ENCODE measurements at regions not wholly inside any gene's neighbourhood (a gene's known extent, or its start where the extent isn't known, plus 50 kb on each side); places are given as distances from the start of the nearest gene placed in this dataset.

DNA sequence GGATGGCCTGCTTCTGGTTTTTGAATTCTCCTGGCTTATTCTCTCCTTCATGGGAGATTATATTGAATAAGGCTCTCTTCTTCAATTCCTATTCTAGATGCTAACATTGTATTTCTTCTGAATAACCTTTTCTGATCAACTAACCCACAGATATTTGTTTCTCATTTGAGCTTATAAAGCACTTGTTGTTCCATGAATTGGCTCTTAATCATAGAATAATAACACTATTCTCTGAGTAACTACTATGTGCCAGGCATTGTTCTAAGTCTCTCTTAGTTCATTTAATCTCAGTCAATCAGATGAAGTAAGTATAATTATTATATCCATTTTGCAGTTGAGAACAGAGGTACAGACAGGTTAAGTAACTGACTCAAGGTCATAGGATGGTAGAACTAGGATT lies 136.3 kb upstream of the MLIP start:
- DNase-seq (ENCODE audit: low spot score), result no peak

DNA sequence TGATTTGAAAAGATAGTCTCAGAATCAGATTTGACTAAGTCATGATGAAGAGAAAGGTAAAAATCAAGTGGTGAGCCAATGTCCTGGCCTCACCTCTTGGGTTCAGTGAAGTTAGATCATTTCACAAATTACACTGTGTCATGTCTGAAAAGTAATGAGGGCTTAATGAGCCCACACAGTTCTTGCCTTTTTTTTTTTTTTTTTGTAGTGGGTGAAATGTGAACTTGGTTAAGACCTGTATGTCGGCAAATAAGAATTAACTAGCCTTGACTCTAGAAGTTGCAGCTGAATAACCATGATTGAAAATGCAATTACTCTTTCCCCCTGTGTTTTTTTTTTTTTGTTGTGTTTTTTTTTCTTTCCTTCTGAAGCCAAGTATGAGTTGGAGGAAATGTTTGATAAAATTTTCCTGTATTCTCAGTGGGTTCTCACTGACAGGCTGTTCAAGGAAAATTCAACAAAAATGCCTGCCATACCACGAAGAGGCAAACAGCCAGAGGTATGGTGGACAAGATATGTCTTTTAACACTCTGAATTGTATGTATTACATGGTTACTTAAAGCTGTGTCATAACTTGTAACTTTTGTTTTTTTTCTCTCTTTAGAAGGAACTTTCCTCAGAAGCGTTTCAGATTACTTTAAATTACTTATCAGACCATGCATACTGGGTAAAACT lies 135.2 kb upstream of the MLIP start:
- DNase-seq (ENCODE audit: low spot score), result no peak

DNA sequence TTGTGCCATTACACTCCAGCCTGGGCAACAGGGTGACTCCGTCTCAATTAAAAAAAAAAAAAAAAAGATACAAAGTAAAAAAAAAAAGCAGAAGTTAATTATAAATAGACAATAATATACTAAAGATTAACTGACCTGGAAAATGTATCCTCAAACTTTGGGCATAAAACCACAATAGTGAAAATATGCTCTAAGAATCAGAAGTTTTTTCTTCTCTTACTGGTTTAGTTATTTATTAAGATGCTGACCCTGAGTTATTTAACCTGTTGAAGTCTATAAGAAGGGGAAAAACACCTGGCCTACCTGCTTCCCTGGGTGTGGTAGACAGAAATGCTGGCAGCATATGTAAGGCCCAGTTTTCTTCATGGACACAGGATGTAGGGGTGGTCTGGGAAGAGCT lies 133.7 kb upstream of the MLIP start:
- no peak for DNase-seq (ENCODE audit: low spot score)

DNA sequence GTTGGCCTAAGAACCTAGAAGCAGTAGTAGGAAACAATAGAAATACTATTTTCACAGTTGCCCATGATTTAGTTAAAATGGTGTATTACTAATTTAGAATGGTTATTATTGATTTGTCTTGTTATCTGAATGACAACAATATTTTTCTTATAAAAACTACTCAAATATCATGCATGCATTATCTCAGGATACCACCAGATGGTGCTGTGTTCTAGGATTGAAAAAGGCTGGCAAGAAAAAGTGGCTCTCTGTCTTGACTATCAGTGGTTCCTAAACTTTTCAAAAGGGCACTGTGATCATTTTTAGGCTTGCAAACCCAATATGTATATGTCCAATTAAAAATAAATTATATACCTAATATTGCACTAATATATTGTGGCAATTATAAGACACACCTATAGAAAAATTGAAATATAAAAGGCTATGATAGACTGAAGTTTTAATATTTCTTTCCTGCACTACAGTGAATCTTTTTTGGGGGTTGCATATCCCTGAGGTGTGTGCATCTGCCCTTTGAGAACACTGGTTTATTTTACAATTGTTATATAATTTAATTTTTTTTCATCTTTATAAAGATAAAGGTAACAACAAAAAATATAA lies 131.7 kb upstream of the MLIP start:
- peak; percentile 56 for DNase-seq (ENCODE audit: low spot score)

DNA sequence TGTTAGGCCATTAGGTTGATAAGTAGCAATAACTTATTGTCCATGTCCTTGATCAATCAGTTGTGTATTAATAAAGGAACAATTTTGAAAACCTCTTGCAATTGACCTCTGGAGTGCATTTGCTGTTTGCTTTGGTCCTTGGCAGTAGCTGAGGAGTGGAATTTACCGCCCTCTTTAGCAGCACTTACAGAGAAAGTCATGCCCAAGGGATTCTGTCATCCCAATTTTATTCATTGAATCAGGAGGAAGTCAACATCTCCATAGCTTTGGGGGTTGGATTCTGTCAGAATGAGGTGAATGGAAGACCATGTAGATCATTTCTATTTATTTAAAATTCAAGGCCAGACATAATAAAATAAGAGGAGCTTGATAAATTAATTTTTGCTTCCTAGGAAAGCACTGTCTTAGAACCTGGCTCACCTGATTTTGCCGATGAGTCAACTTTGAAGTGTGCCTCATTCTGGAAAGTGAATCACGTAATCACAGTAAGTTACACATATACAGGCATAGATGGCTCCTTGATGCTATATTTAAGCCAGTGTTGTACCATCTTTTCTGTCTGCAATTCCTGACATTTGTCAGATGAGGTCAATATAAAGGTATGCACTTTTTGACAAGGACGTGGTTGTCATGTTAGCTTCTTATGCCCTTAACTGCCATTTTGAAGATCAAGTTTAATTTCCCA lies 128.7 kb upstream of the MLIP start:
- no peak for DNase-seq (ENCODE audit: low spot score)

DNA sequence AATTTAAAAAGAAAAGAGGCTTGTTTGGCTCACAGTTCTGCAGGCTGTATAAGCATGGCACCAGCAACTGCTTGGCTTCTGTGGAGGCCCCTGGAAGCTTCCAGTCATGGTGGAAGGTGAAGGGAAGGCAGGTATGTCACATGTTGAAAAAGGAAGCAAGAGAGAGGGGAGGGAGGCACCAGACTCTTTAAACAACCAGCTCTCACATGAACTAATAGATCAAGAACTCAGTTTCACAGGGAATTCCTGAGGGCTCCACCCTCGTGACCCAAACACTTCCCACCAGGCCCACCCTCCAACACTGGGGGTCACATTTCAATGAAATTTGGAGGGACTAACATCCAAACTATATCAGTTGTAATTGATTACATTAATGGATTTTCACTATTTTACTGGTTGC lies 127.9 kb upstream of the MLIP start:
- no peak for DNase-seq (ENCODE audit: low spot score)

DNA sequence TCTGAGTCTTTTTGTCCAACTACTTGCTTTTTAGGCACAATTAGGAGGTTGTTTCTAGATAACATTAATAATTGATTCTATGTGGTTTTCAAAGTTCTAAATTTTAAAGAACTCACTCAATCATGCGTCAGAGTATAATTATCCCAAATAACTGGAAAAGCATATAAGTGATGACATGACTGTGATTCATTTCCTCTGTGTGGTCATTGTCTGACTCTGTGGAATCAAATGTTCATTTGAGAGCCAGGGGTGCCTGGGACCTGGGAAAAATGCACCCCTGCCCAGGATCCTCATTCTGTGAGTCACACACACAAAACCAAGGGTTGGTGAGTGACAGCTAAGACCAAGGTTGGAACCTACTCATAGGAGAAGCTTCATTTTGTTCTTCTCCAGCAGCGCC lies 127.1 kb upstream of the MLIP start:
- DNase-seq (ENCODE audit: low spot score), result peak; percentile 64

DNA sequence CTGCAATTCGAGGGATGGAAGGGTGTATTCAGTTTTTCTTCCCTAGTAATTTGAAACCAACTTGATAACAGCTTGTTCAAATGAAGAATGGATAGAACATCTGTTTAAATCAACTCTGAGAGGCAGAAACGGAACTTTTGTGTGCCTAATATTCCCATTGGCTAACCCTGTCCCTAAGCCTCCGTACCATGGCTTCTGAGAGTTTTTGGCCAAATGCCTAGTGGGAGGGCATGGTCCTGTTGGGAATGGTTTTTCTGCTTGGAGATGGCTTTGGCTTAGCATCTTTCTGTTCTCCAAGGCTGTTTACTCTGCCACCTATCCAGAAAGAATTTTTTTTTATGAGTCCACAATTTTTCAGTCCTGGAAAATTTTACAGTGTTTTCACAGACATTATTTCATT lies 126.7 kb upstream of the MLIP start:
- no peak for DNase-seq (ENCODE audit: low spot score)

DNA sequence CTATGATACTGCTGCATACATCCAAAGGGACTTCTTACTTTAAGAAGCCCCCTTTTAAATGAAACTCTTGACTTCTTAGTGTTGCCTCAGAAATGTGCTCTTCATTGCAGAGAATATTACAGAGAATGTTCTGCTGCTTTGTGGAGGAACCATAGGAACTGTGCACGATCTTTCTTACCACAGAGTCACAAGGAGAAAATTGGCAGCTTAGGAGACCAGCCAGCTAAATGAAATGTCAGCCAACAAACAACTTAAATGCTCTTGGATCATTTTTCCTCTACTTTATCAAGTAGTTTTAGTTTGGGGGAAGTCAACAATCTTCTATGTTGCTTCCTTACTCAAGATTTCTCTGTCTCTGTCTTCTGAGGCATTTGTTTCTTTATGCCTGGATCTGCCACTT lies 125.9 kb upstream of the MLIP start:
- no peak for DNase-seq (ENCODE audit: low spot score)

DNA sequence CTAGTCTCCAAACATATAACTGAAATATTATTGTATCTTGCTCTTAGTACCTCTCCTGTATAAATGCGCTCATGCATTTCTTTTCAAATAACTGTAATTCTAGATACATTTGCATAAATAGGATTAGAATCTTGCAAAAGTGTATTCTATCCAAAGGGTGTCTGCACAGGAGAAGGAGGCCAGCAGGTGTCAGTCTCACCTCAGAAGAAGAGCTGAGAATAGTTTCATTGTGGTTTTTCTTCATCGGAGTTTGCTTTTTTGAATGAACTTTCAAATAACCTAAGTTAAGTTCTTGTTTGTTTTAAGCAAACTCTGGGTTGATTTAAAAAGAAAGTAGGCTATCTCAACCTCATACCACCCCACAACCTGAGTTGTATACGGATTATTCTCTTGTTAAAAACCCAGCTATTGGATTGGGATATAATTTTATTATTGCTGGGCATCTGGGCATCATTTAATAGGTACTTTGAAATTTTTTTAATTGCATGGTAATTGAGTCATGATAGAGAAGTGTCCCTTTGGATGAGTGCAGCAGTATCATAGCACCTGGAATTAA lies 125.0 kb upstream of the MLIP start:
- DNase-seq (ENCODE audit: low spot score), result peak; percentile 47

DNA sequence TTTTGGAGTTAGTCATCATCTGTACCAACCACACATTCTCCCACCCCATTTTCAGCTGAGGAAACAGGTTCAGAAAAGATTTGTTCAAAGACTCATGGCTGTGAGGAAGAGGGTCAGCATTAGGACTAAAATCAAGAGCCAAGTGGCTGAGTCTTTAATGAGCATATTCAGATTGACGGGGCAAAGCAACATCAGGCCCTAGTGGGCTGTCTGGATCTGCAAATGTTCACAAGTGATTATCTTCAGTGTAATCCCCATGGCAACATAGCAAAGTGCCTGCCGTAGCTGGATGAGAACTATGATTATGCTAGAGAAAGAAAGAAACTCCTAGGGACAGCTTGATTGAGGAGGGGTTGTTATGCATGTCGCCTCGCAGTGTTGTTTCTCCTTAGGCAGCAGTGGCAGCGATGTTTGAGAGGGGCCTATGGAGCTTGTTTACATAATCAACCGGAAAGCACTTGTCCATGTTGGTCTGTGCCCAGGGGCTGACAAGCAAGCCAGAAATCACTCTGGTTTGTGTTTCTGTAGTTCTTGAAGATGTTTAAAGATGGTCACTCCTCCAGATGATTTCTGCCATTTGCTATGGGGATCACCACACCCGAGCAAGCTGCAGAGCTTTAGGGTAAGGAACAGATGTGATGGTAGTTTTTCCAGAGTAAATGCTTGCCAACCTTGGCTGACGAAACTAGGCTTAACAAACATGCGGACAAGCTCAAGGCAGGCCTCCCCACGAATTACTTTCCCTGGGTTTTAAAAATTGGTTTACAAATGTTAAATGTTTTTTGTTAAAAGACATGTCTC lies 124.3 kb upstream of the MLIP start:
- no peak for DNase-seq (ENCODE audit: low spot score)

DNA sequence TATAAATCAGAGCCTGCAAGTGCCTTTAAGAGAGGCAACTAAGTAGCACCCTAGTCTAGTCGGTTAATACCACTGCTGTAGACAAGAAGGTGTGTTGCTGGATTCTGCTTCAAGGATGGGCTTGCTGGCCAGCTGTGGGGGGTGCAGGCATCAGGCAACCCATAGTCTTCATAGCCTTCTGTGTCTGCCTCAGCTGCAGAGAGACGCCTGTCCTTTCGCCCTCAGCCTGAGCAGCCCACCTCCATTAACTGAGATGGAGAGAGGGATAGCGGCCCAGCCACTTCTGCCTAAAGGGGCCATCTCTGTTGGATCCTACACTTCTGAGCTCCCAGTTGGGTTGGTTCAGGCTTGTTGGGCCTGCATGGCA lies 123.7 kb upstream of the MLIP start:
- no peak for DNase-seq (ENCODE audit: low spot score)

DNA sequence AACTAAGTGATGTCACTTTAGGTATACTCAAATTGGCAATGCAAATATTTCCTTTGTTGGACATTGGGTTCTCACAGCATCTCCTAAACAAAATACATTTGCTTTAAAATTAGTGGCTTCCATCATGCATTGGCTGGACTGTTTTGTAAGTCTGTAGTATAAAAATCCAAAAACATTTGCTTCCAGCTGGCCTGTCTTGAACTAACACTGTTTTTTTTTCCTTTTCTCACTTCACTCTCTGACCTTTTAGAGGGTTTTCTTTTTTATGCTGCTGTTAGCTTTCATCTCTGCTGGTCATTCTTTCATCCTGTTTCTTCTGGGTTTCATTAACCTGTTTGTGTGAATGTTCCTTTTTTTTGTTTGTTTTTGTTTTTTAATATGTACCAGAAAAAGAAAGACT lies 121.7 kb upstream of the MLIP start:
- DNase-seq (ENCODE audit: low spot score), result no peak

DNA sequence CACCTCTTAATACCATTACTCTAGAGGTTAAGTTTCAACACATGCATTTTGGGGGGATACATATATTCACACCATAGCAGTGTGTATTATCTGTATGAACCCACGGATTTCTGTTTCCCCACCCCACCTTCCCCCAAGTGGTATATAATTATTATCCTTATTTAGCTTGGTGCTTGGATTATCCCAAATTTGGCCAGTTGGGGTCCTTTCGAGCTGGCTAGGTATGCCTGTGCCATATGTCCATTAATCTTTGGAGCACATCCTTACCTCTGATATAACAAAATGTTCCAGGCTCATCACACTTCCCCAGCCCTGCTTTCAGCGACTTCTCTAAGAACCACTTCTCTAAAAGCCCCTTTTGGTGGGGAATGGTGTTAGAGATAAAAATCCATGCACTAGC lies 118.7 kb upstream of the MLIP start:
- DNase-seq (ENCODE audit: low spot score), result no peak

DNA sequence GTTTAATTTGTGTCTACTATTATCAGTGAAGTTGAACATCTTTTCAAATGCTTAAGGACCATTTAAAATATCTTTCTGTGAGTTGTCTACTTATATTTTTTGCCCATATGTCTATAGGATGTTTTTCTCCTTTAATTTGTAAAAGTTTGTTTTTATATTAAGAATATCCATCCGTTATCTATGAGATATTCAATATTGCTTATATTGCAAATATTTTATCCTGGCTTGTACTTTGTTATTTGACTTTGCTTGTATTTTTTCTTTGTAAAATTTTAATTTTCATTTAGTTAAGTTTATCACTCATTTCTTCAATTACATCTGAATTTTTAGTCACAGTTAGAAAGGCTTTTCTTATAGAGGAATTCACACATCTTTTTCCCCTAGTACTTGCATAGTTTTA lies 117.0 kb upstream of the MLIP start:
- DNase-seq (ENCODE audit: low spot score), result no peak

DNA sequence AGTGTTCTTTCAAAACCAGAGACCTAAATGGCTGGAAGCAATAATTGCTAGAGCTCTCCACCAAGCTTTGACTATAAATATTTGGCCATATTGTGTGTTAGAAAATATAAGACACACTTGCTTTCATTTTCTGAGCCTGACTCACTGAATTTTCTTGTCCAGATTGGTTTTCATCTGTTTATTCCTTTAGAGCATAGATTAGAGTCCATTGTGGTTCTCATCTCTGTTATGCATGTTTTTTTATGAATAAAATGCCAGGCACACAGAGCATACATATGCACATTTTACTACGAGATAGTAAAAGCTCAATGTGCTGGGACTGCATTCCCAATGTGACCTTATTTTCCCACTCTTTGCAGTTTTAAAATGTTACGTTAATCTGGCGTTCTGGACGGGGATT lies 115.3 kb upstream of the MLIP start:
- DNase-seq (ENCODE audit: low spot score), result no peak

DNA sequence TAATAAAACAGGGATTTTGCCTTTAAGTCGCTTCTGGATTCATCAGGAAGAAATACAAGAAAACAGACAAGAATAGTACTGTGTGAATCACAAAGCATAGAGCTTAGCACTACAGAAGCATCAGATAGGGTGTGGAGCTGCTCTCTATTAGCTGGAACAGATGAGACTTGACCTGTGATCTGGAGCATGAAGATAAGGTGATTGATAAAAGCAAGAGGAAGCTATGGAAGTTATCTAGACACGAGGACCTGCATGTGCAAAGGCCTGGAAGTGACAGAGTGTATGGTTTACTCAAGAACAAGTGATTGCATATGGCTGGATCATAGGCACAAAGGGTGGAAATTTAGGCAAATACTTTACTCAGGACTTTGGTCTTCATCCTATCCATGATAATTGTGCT lies 112.9 kb upstream of the MLIP start:
- DNase-seq (ENCODE audit: low spot score), result no peak

DNA sequence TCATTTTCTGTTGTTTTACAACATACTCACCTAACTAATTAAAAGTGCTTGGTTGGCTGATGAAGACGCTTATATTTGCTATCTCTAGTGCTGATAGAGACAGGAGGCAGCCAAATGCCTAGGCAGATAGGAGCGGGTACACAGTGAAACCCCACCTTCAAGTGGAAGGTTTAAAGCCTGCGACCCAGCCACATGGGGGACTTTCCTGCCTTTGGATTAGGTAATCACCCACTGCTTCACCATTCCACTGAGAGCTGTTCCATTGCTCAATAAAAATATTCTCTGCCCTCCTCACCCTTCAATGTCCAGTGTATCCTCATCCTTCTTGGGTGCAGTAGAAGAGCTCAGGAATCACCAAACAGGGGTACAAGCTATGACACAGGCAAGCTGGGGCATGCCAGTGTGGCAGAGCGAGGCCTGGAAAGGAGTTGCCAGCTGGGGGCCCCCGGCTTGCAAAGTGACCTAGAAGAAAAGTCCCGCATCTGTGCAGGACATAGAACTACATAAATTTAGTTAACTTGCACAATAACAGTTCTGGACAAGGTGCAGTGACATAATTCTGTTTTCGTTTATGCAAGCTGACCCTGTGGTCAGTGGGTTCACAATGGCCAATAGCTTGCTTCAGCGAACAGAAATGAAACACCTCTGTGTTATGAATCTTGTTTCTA lies 112.0 kb upstream of the MLIP start:
- no peak for DNase-seq (ENCODE audit: low spot score)

DNA sequence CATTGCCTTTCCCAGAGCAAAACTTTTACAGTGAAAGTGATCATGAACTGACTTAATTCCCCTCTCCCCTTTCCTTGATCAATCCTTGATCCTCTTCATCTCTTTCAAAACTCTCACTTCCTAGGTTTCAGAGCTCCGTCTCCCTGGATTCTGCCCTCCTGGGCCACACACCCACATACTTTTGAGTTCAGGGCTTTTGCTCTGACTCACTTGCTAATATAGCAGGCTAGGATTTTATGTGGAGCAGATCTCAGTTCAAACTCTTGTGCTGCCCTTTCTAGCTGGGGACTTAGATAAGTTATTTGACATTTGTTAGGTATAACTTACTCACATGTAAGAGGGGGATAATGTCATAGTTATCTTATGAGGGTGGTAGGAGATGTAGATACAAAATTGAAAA lies 109.1 kb upstream of the MLIP start:
- no peak for DNase-seq (ENCODE audit: low spot score)

DNA sequence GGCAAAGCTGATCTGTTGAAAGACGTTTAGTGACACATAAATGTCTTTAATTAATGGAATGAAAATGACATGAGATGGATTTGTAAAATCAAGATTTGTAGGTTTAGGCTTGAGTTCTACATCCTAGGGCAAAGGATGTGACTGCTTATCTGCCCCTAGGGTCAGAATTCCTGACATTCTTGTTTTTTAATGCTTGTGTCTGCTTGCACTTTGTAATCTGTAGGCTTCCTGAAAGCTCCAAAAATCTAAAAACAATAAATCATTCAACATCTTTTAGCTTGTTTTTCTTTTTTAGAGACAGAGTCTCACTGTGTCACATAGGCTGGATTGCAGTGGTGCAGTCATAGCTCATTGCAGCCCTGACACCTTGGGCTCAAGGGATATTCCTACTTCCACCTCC lies 107.9 kb upstream of the MLIP start:
- DNase-seq (ENCODE audit: low spot score), result no peak

DNA sequence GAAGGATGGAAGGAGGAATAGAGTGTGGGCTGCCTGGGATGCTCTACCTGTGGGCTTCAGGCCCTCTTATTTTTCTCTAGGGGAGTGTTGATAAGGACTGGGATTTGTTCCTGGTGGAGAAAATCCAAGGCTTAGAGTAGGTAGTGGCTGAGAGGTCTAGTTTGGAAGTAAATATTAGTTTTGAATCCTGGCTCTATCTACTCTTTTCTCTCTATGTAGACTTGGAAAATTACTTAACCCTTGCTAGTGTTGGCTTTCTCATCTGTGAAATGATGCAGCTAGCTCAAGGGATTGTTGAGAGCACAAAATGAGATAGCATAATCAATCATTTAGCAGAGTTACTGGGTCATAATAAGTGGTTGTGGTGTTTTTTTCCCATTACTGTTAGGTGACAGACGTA lies 102.7 kb upstream of the MLIP start:
- DNase-seq (ENCODE audit: low spot score), result no peak

DNA sequence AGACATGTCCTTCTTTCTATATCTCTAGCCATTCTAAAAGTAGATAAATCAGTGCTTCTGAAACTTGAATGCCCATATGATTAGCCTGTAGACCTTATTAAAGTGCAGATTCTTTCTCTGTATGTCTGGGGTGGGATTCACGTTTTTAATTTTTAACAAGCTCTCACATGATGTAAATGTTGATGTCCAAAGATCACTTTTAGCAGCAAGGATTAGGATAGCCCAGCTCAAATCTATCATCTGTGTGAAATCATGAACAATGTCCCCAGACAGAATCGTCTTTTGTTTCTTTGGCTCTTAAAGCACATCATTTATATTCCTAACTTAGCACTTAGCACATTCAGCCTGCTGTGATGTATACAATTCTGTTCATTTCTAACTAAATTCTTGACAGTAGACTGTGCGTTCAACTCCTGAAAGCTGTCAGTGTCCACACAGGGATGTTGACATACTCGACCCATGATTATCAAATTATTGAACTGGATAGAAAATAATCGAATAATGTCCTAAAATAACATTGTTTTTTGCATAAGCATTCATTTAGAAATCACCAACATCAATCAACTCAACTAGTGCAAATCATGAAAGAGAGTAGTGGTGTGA lies 102.1 kb upstream of the MLIP start:
- no peak for DNase-seq (ENCODE audit: low spot score)
